B cell (primary cell): ENCODE measurements at regions not wholly inside any gene's neighbourhood (a gene's known extent, or its start where the extent isn't known, plus 50 kb on each side); places are given as distances from the start of the nearest gene placed in this dataset.

Experiments used
- ATAC-seq: fragments of 200-7000 bp; cut with Tn5 transposase; one replicate; pipeline ENCODE4 v1.10.0; 2021; ENCODE audit warnings: low read depth, mild to moderate bottlenecking, moderate number of reproducible peaks, moderate library complexity
- CTCF ChIA-PET: fragments of 350-600 bp; sonication (Branson Sonifier 250); formaldehyde crosslinking; loops from one replicate; lab custom pipeline; 2021; ENCODE audit warnings: antibody characterized with exemption, inconsistent platforms; lab: Charles Lee
- POLR2A ChIA-PET: fragments of 350-600 bp; sonication (Branson Sonifier 250); formaldehyde crosslinking; loops from one replicate; lab custom pipeline; 2021; ENCODE audit warnings: antibody characterized with exemption; lab: Charles Lee
- DNase-seq: peaks from one replicate; pipeline ENCODE4 v3.0.0; 2013
- H2AFZ ChIP-seq: 2 replicates; pipeline ENCODE4 v1.6.1; 2012; ENCODE audit warnings: mild to moderate bottlenecking, low read depth, low read length; ENCODE audit not compliant: insufficient read depth, poor library complexity, severe bottlenecking
- H3K27ac ChIP-seq, 2 donors: 1 replicate in 1 of 2; 2 replicates in 1 of 2; pipeline ENCODE4 v1.5.1; 2012 to 2013; ENCODE audit warnings: low read length in 2 of 2, mild to moderate bottlenecking in 2 of 2, moderate library complexity in 1 of 2
- H3K27me3 ChIP-seq, 4 experiments: fragments of 200-600 bp in 1 of 4; sonication (generic) in 1 of 4; replicated peaks in 1 of 4; 1 replicate in 2 of 4; 2 replicates in 2 of 4; pipeline versions ENCODE4 v1.6.1 to v1.7.0; 2013 to 2016; ENCODE audit warnings: low read length in 3 of 4, mild to moderate bottlenecking in 2 of 4, mixed read lengths in 1 of 4, moderate library complexity in 1 of 4; ENCODE audit not compliant: insufficient read depth in 4 of 4, control insufficient read depth in 3 of 4; ENCODE audit errors: control extremely low read depth in 1 of 4
- H3K36me3 ChIP-seq, 2 experiments: replicated peaks in 1 of 2; 1 replicate in 1 of 2; 2 replicates in 1 of 2; pipeline versions ENCODE4 v1.6.1 to v1.7.1; 2013; ENCODE audit warnings: low read length in 1 of 2; ENCODE audit not compliant: insufficient read depth in 2 of 2, control insufficient read depth in 1 of 2; ENCODE audit errors: control extremely low read depth in 1 of 2, extremely low read depth in 1 of 2
- H3K4me1 ChIP-seq, 2 donors: fragments of 200-600 bp in 1 of 2; sonication (generic) in 1 of 2; 1 replicate in 1 of 2; 2 replicates in 1 of 2; pipeline versions ENCODE4 v1.5.1 to v1.6.1; 2013 to 2017; ENCODE audit warnings: low read length in 2 of 2; ENCODE audit not compliant: control insufficient read depth in 2 of 2, insufficient read depth in 2 of 2
- H3K4me2 ChIP-seq: replicated peaks from 2 replicates; pipeline ENCODE3; 2012; ENCODE audit warnings: mild to moderate bottlenecking, low read depth, low read length; ENCODE audit not compliant: poor library complexity, severe bottlenecking
- H3K4me3 ChIP-seq, 5 experiments: fragments of 200-600 bp in 1 of 5; sonication (generic) in 1 of 5; 1 replicate in 3 of 5; 2 replicates in 2 of 5; pipeline versions ENCODE4 v1.5.1 to v1.7.0; 2011 to 2016; ENCODE audit warnings: low read length in 4 of 5, mild to moderate bottlenecking in 4 of 5, low read depth in 2 of 5, control low read depth in 1 of 5, moderate library complexity in 1 of 5; ENCODE audit not compliant: insufficient read depth in 1 of 5; ENCODE audit errors: control extremely low read depth in 1 of 5, extremely low read depth in 1 of 5
- H3K79me2 ChIP-seq: fragments of 200-600 bp; sonication (generic); one replicate; pipeline ENCODE4 v1.6.0; 2016; ENCODE audit warnings: low read length; ENCODE audit not compliant: control insufficient read depth, insufficient read depth
- H3K9ac ChIP-seq: fragments of 200-600 bp; sonication (generic); 2 replicates; pipeline ENCODE4 v1.6.1; 2017; ENCODE audit warnings: mild to moderate bottlenecking, low read length, moderate library complexity
- H3K9me3 ChIP-seq, 3 donors: one replicate each; pipeline versions ENCODE4 v1.6.1 to v1.7.1; 2013; ENCODE audit warnings: low read length in 2 of 3; ENCODE audit not compliant: control insufficient read depth in 2 of 3, insufficient read depth in 1 of 3; ENCODE audit errors: control extremely low read depth in 1 of 3
- H4K20me1 ChIP-seq: 2 replicates; pipeline ENCODE4 v1.6.0; 2012; ENCODE audit warnings: mild to moderate bottlenecking, low read length; ENCODE audit not compliant: insufficient read depth, control insufficient read depth, poor library complexity, severe bottlenecking
- H3K27ac Mint-ChIP-seq: one replicate; pipeline ENCODE4 v1.8.0; 2021; ENCODE audit warnings: mixed read lengths
- H3K27me3 Mint-ChIP-seq: one replicate; pipeline ENCODE4 v1.8.0; 2021; ENCODE audit warnings: mixed read lengths
- H3K4me1 Mint-ChIP-seq: one replicate; pipeline ENCODE4 v1.8.0; 2021; ENCODE audit warnings: mixed read lengths
- H3K4me3 Mint-ChIP-seq: one replicate; pipeline ENCODE4 v1.8.0; 2021; ENCODE audit warnings: mixed read lengths
- H3K9me3 Mint-ChIP-seq: one replicate; pipeline ENCODE4 v1.8.0; 2022; ENCODE audit warnings: mixed read lengths; ENCODE audit not compliant: insufficient read depth
- EZH2 ChIP-seq: IDR thresholded peaks from 2 replicates; pipeline ENCODE4 v1.6.1; 2012; ENCODE audit warnings: borderline replicate concordance, low read depth, mild to moderate bottlenecking, moderate library complexity, low read length; ENCODE audit not compliant: insufficient read depth, poor library complexity, severe bottlenecking
- WGBS: methylation state at CpG from one replicate; pipeline ENCODE4 v1.1.5; 2013; ENCODE audit warnings: missing lambda C conversion rate; ENCODE audit not compliant: insufficient coverage; 5-methylcytosine and 5-hydroxymethylcytosine counted together
- intact Hi-C: fragments of 100-400 bp; cut with micrococcal nuclease; formaldehyde crosslinking; loops from one replicate; pipeline ENCODE4 v1.10.0; 2022
- TF ChIP-seq, protein P1 (sequence below): fragments of 200-600 bp; IDR thresholded peaks from one replicate; pipeline ENCODE4 v1.8.0; 2022; ENCODE audit warnings: antibody characterized with exemption, mild to moderate bottlenecking

DNA sequence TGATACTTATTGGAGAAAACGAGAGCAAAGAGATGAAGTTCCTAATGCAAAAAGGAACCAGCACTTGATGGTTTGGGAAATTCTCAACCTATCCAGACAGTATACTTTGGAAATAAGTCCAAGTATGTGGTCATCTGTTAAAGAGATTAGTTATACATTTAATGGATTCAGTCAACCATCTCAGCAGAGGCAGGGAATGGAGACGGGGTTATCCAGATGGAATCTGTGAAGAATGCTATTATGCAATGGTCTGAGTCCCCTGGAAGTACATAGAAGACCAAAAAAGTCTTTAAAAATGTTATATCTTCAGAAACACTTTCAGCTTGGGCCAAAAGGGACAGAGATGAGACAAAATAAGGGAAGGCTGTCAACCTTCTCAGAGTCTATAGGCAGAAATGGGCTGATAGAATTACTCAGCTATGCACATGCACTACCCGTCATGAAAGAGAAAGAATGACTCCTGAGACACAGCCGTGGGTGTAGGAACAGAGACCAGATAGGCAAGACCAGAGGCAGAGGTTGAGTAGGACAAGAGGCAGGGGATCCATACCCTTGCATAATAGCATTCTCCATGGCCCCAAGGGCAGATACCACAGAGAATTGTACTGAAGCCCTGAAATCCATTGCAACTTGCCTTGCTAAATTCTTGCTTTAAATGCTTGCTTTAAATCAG lies 738.8 kb upstream of the POT1 start:
- CTCF ChIA-PET = no interaction called here
- no peak overlapping the region for H3K27ac Mint-ChIP-seq
- H3K27me3 ChIP-seq = no peaks in the 10 kb centered on the region

DNA sequence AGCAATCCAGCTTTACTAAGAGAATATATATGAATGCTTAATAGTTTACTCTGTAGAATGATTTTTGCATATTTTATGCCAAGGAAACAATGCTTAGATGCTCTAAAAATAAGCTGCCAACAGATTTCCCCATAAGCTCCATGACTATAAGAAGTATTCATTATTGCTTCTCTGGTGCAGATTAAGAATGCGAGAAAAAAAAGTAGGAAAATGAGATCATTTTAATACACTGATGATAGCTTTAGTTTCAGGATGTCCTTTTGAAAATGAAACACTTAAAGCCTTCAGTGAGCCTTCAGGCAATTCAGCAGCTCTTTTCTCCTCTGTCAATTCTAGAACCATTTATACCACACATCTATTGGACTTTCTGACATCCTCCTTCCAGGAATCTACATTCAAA lies 735.0 kb upstream of the POT1 start:
- no peak overlapping the region for H3K4me2 ChIP-seq
- no peak overlapping the region for H2AFZ ChIP-seq
- H3K4me1 ChIP-seq = no peaks in the 10 kb centered on the region
- WGBS = no CpG with 5 or more reads among the region's 1 CpG
- intact Hi-C loops = no loop called here
- H3K9me3 Mint-ChIP-seq = peaks cover 5% of the 10 kb centered on the region
- ChIA-PET POLR2A (no interaction called here), CTCF (no interaction called here)
- ATAC-seq (no peak), DNase-seq (no peak)
- H3K9me3 ChIP-seq = no peaks in the 10 kb centered on the region
- no peak overlapping the region for H3K9ac ChIP-seq
- no peaks in the 10 kb centered on the region for H3K79me2 ChIP-seq
- no peak overlapping the region for H3K27ac ChIP-seq
- H3K4me1 Mint-ChIP-seq = no peaks in the 10 kb centered on the region
- no peak overlapping the region for H3K4me3 Mint-ChIP-seq
- H4K20me1 ChIP-seq = no peaks in the 10 kb centered on the region
- TF ChIP-seq EZH2 = no peak
- TF ChIP-seq, protein P1, sequence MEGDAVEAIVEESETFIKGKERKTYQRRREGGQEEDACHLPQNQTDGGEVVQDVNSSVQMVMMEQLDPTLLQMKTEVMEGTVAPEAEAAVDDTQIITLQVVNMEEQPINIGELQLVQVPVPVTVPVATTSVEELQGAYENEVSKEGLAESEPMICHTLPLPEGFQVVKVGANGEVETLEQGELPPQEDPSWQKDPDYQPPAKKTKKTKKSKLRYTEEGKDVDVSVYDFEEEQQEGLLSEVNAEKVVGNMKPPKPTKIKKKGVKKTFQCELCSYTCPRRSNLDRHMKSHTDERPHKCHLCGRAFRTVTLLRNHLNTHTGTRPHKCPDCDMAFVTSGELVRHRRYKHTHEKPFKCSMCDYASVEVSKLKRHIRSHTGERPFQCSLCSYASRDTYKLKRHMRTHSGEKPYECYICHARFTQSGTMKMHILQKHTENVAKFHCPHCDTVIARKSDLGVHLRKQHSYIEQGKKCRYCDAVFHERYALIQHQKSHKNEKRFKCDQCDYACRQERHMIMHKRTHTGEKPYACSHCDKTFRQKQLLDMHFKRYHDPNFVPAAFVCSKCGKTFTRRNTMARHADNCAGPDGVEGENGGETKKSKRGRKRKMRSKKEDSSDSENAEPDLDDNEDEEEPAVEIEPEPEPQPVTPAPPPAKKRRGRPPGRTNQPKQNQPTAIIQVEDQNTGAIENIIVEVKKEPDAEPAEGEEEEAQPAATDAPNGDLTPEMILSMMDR = no peak
- H3K4me3 ChIP-seq = no peak overlapping the region
- no peaks in the 10 kb centered on the region for H3K36me3 ChIP-seq
- no peak overlapping the region for H3K27ac Mint-ChIP-seq
- H3K27me3 ChIP-seq = no peaks in the 10 kb centered on the region
- H3K27me3 Mint-ChIP-seq = no peaks in the 10 kb centered on the region

More for the DNA sequence above, 738.8 kb upstream of the POT1 start:
- Mint-ChIP-seq H3K4me3 (no peak overlapping the region), H3K9me3 (no peaks in the 10 kb centered on the region), H3K4me1 (no peaks in the 10 kb centered on the region), H3K27me3 (no peaks in the 10 kb centered on the region)
- ATAC-seq (no peak), DNase-seq (no peak)
- TF ChIP-seq, protein P1 = no peak
- no peak for TF ChIP-seq EZH2
- Histone ChIP-seq H2AFZ (no peak overlapping the region), H3K27ac (no peak overlapping the region), H3K4me3 (no peak overlapping the region), H3K79me2 (no peaks in the 10 kb centered on the region), H3K9ac (no peak overlapping the region), H4K20me1 (no peaks in the 10 kb centered on the region), H3K4me2 (no peak overlapping the region), H3K36me3 (no peaks in the 10 kb centered on the region), H3K4me1 (no peaks in the 10 kb centered on the region), H3K9me3 (no peaks in the 10 kb centered on the region)
- WGBS = no CpG with 5 or more reads among the region's 4 CpGs
- intact Hi-C loops = no loop called here
- POLR2A ChIA-PET = no interaction called here
